ENCODE measurements at regions not wholly inside any gene's neighbourhood (a gene's known extent, or its start where the extent isn't known, plus 50 kb on each side); places are given as distances from the start of the nearest gene placed in this dataset.

GRCh38 chr1:172887162-172887561 is 163.6 kb downstream of the TNFSF18 start:
- Histone ChIP-seq H3K4me1 (ENCODE audit: insufficient read depth) (peaks cover 9% of the 10 kb centered on the region), H3K36me3 (replicated peaks; ENCODE audit: insufficient read depth, low read depth) (no peaks in the 10 kb centered on the region), H3K27ac (peak overlapping the region; percentile 77), H2AFZ (no peak overlapping the region), H3K4me2 (no peak overlapping the region), H3K4me3 (no peak overlapping the region), H3K9me2 (replicated peaks; ENCODE audit: insufficient read depth) (no peaks in the 10 kb centered on the region), H3K27me3 (no peaks in the 10 kb centered on the region), H4K20me1 (ENCODE audit: insufficient read depth, poor library complexity, severe bottlenecking) (no peaks in the 10 kb centered on the region), H3K79me2 (no peaks in the 10 kb centered on the region), H3K9me3 (ENCODE audit: low read depth) (no peaks in the 10 kb centered on the region)
- no peak for TF ChIP-seq CTCF (IDR thresholded peaks at IDR 0.05; ENCODE audit: poor library complexity)
- no peak for TF ChIP-seq EZH2phosphoT487 (IDR thresholded peaks at IDR 0.05; ENCODE audit: low read depth, severe bottlenecking, unreplicated experiment)
- TF ChIP-seq EZH2 (IDR thresholded peaks at IDR 0.05; ENCODE audit: borderline replicate concordance): no peak
- WGBS (ENCODE audit: low lambda C conversion rate, missing lambda C conversion rate): 77% methylated on average over 1 of the region's 1 CpG
- peak; percentile 29 for DNase-seq (ENCODE audit: low spot score)

- Histone ChIP-seq H3K4me3 (no peak overlapping the region), H3K4me2 (no peak overlapping the region), H2AFZ (no peak overlapping the region), H3K79me2 (no peaks in the 10 kb centered on the region), H3K4me1 (ENCODE audit: insufficient read depth) (peaks cover 5% of the 10 kb centered on the region), H3K9me3 (ENCODE audit: low read depth) (no peaks in the 10 kb centered on the region), H3K27me3 (no peaks in the 10 kb centered on the region), H3K9me2 (replicated peaks; ENCODE audit: insufficient read depth) (no peaks in the 10 kb centered on the region), H3K27ac (no peak overlapping the region), H4K20me1 (ENCODE audit: insufficient read depth, poor library complexity, severe bottlenecking) (no peaks in the 10 kb centered on the region), H3K36me3 (replicated peaks; ENCODE audit: insufficient read depth, low read depth) (no peaks in the 10 kb centered on the region)
- 62% methylated on average over 1 of the region's 1 CpG for WGBS (ENCODE audit: low lambda C conversion rate, missing lambda C conversion rate)
- DNase-seq (ENCODE audit: low spot score): no peak
- TF ChIP-seq EZH2 (IDR thresholded peaks at IDR 0.05; ENCODE audit: borderline replicate concordance): no peak
- no peak for TF ChIP-seq EZH2phosphoT487 (IDR thresholded peaks at IDR 0.05; ENCODE audit: low read depth, severe bottlenecking, unreplicated experiment)
- no peak for TF ChIP-seq CTCF (IDR thresholded peaks at IDR 0.05; ENCODE audit: poor library complexity)
Observed at GRCh38 chr1:172893146-172893841, 157.4 kb downstream of the TNFSF18 start.

GRCh38 chr1:172894349-172895049 is 156.2 kb downstream of the TNFSF18 start:
- Histone ChIP-seq H3K4me3 (no peak overlapping the region), H3K79me2 (no peaks in the 10 kb centered on the region), H3K36me3 (replicated peaks; ENCODE audit: insufficient read depth, low read depth) (no peaks in the 10 kb centered on the region), H3K4me2 (no peak overlapping the region), H3K27ac (no peak overlapping the region), H4K20me1 (ENCODE audit: insufficient read depth, poor library complexity, severe bottlenecking) (no peaks in the 10 kb centered on the region), H2AFZ (no peak overlapping the region), H3K9me3 (ENCODE audit: low read depth) (no peaks in the 10 kb centered on the region), H3K27me3 (no peaks in the 10 kb centered on the region), H3K4me1 (ENCODE audit: insufficient read depth) (peaks cover 5% of the 10 kb centered on the region), H3K9me2 (replicated peaks; ENCODE audit: insufficient read depth) (no peaks in the 10 kb centered on the region)
- DNase-seq (ENCODE audit: low spot score): no peak
- no peak for TF ChIP-seq CTCF (IDR thresholded peaks at IDR 0.05; ENCODE audit: poor library complexity)
- TF ChIP-seq EZH2 (IDR thresholded peaks at IDR 0.05; ENCODE audit: borderline replicate concordance): no peak
- TF ChIP-seq EZH2phosphoT487 (IDR thresholded peaks at IDR 0.05; ENCODE audit: low read depth, severe bottlenecking, unreplicated experiment): no peak
- 98% methylated on average over 8 of the region's 8 CpGs for WGBS (ENCODE audit: low lambda C conversion rate, missing lambda C conversion rate)
